ENCODE measurements at regions not wholly inside any gene's neighbourhood (a gene's known extent, or its start where the extent isn't known, plus 50 kb on each side); places are given as distances from the start of the nearest gene placed in this dataset.
A peak's percentile ranks its signal among the peaks of the same experiment; 100 is the strongest.

DNA sequence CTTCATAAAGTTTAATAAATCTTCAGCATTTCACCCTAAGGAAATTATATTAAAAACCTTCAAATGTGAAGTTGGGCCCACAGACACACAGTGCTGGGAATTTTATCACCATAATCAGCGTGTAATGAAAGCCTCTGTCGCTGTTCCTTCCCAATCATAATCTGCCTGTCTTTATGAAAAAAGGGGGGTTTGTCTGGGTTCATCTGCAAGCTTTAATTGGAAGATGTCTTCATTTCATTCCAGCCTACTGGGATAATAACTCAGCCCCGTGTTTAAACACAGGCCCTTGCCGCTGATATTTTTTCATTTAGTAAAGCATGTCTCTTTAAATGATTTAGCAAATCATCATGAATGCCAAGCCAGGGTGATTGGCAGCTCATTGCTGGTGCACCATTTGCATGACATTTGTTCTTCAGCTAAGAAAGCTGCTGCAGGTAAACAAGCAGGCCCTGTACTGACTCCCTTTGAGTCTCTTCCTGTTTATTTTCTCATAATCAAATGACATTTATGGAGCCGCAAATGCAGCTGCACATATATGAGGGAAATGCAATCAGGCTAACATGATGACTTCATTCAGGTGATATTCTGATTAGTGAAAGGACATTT, 362.9 kb upstream of the TLE4 start:
- DNase-seq (ENCODE audit: low read depth) = no peak

DNA sequence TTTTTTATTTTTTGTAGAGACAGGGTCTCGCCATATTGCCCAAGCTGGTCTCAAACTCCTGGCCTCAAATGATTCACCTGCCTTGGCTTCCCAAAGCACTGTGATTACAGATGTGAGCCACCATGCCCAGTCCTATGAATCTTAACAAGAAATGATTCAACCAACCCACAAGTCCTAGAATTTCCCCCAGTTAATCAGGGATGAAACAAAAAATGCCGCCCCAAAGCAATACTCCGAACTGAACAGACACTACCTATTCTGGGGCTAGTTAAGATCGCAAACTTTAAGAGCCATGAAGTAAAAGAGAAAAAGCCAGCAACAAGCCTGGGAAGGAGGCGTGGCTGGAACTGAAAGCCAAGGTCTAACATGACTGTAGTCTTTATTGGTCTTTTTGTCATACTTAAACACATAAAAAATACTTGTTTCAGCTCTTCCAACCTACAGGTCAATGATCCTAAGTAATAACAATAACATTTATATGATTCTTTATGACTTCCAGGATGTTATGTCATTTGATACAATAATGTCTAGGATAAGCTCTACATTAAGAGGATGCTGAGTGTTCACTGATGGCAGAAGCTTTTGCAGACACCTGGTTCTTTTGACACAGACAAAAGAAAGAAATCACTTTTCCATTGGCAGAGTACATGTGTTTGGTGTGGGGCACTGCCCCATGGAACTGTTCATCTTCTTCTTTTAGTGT, 361.1 kb upstream of the TLE4 start:
- no peak for DNase-seq (ENCODE audit: low read depth)

DNA sequence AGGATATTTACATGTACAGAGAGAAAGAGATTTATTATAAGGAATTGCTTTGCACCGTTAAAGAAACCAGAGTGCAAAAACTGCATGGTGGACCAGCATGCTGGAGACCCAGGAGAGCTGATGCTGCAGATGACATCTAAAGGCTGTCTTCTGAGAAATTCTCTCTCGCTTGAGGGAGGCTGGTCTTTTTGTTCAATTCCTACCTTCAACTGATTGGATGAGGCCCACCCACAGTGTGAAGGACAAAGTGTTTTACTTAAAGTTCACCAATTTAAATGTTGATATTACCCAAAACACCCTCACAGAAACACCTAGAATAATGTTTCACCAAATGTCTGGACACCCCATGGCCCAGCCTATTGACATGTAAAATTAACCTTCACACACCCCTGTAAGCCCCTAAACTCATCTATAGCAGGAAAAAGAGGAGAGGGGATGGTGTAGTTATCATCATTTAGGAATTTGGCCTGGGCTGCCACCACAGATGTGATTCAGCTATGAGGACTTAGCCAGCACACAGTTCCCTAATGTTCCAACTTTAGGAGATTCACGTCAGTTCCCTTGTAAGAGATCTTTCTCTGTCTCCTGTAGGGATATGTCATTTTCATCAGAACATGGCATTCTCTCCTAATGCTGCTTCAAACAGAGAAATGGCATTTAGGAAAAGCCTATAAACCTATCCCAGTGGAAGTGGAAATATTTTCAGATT, 358.2 kb upstream of the TLE4 start:
- no peak for DNase-seq (ENCODE audit: low read depth)

DNA sequence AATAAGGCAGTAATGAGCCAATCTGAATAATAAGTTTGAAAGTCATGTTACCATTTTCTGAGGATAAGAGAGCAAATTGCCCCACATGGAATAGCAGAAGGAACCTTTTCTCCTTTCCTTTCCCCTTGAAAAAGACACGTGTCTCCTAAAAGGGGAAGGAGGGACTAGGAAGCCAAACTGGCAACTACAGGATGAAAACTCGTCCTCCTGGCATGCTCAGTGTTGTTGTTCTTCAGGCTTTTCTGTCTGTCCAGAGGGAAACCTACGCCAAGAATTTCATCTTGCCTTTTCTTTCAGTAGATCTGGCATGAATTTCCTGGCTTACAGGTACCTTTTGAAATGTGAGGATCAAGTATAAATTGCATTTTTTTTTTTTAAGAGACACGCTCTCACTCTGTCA, 355.9 kb upstream of the TLE4 start:
- DNase-seq (ENCODE audit: low read depth) = no peak

DNA sequence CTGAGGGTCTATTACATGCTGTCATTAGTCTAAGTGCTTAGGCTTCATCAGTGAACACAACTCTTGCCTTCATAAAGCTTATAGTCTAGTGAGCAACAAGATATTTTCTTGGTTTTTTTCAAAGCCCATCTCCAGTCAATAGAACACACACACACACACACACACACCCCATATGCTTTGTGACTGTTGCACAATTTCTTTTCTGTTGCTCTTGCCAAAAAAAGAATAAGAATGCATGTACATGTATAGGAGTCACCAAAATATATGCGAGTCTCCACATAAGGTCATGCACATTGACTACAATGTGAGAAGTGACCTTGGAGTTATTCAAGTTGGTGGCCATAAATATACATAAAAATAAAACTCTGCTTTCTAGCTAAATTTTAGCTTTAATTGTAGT, 351.5 kb upstream of the TLE4 start:
- DNase-seq (ENCODE audit: low read depth) = no peak

DNA sequence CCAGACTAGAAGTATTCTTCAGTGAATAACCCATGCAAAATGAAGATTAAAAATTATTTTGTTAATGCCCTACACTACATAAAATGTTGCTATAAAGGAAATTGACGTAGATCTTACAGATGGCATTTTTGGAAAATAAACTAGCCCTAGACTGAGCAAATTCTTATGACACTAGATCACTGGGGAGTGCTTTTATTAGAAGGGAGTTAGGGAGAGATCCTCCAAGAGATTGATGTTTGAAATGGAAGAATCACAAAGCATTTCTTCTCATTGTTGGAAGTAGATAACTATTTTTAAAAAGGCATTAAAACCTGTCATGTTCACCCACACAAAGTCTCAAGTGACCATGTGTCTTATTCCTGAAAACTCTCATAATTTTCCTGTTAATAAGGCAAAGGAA, 351.1 kb upstream of the TLE4 start:
- peak; percentile 55 for DNase-seq (ENCODE audit: low read depth)

DNA sequence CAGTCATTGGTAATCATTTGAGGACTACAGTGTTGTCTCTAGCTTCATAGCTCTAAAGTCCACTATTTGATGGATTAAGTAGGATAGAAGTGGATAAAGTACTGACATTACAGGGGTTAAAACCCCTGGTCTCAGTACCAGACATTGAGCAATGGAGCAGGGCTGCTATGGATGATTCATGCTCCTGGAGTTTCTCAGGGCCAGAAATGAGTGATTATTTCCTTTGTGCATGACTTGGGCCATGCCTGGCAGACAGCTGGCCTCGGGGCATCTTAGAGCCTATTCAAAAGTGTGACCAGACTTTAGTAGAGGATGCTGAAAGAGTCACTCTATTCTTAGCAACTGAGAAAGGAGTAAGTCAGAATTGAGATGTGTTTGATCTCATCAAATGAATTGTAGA, 350.7 kb upstream of the TLE4 start:
- DNase-seq (ENCODE audit: low read depth) = peak; percentile 95

DNA sequence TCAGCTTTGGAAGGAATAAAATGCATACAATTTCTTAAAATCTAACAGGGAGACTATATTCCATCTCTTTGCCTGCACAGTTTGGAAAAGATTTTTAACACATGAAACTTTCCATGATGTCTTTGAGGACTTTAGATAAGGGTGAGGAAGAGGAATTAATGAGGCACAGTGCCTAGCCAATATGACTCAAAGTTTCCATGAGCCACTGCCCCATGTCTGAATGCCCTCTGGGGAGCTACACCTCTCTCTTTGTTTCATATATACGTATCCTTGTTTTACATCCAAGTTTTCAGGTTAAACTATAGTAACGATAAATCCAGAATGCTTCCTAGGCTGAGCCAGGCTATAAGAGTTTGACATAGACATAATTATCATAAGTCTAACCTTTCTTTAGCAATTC, 349.3 kb upstream of the TLE4 start:
- DNase-seq (ENCODE audit: low read depth) = peak; percentile 44

DNA sequence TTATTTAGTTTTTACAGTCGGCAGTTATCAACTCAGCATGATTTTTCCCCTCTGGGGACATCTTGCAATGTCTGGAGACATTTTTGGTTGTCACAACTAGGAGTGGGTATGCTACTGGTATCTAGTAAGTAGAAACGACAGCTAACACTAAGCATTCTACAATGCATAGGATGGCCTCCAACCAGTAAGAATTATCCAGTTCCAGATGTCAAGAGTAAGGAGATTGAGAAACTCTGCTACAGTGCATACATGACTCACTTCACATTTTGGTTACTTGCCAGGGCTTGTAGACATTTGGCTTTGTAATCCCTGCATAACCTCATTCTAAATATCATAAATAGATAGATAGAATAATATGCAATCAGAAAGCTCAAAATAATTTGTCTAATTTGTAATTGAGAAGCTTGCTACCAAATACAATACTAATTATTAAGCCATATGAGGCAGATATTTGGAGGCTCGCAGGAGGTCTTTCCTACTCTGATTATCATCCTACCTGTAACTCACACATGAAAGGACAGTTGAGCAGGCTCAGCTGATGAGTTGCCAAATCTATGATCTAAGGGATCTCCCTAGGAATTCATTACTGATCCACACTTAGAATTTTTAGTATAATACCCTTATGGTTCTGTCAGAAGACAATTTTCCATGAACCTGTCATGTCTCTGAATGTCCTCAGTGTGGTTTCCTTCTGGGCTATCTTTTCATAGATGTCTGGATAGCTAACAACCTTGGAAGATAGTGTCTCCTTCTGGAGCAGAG, 346.9 kb upstream of the TLE4 start:
- peak; percentile 94 for DNase-seq (ENCODE audit: low read depth)

DNA sequence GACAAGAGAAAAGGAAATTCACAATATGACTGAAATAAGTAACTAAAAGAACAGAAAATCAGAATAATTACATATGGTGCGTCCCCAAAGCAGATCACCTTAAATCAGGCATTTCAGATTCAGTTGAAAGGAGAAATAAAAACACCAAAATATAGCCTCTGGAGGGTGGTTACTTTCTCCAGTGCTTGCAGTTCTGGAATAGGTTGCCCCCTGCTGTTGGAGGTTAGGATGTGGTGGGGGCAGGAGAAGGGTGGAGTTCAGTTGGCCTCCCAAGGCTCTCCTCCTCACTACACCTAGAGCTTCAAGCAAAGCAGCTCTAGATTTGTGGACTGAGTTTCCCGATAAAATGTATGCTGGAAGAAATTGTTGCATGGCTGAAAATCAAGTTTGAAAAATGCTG, 338.2 kb upstream of the TLE4 start:
- peak; percentile 63 for DNase-seq (ENCODE audit: low read depth)

DNA sequence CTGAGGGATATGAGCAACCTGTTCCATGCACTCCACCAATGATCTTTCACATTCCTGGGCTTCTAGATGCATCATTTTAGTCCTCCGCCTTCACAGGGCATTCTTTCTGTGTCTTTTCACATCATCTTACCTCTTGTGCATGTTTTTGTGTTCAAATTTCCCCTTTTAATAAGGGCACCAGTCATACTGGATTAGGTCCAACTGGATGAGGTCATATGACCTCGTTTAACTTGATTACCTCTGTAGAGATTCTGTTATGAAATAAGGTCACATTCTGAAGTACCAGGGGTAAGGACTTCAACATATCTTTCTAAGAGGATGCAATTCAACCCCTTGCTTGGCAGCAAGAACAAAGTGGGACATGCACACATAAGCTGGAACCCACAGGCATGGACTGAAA, 335.3 kb upstream of the TLE4 start:
- DNase-seq (ENCODE audit: low read depth) = peak; percentile 44

DNA sequence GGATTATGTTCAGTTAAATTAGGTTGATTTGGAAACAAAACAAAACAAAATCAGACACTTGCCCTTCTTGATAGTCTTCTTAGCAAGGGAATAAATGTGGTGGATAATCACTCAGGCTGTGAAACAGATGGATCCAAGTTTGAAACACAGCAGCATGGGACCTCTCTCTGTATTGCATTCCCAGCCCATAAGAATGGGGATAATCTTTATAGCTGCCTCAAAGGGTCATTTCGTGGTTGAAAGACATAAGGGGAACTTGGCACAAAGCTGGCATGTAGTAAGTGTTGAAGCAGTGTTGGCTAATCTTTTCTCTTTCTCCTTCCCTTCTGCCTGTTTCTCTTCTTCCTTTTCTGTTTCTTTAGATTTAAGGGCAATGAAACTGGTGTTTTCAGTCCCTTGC, 333.9 kb upstream of the TLE4 start:
- peak; percentile 44 for DNase-seq (ENCODE audit: low read depth)

DNA sequence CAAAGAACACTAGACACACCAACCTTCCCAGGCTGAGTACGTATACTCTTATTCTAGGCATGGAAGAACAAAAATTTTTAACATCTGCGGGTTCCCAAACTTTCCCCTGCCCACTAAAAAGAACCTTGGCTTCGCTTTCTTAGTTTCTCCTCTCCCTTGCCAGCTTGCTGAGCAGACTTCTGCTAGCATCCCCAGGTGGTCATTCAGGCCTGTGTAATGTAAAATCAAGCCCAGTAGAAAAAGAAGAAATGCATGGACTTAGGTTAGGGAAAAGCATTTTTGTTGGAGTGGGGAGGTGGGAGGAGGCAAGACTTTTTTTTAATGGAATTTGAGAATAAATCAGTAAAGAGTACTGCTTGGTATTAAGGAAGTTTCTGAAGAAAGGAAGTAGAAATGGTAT, 331.0 kb upstream of the TLE4 start:
- no peak for DNase-seq (ENCODE audit: low read depth)

DNA sequence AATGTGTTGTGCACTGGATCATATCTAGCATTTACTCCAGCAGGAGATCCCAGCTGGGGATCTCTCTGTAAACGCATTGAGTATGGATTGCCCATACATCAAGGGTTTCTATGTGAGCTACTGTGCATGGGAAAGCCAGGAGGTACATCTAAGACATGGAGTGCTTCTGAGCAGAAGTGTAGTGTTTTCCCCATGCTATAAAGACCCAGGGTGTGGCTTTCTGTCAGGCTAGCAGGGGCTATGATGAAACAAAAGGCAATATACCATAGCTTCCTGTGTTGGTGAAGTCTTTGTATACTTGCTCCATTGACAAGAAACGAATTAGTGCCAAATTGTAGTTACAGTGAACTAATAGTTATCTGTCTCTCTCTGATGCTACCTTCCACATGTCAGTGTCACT, 329.3 kb upstream of the TLE4 start:
- no peak for DNase-seq (ENCODE audit: low read depth)

DNA sequence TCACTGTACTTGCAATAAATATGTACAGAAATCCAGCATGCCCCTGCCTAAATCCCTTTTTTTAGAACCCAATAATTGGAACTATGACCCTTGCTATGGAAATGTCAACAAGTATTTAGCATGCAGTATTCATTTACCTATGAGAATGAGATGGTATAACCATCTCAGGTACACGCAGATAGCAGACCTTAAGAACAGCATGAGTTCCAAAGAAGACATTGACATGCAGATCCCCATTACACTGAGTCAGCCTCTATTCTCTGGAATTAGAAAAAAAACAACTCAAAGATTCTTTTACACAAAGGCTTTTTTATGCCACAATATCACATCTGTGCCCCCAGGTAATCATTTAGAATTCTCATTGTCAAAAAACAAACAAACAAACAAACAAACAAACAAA, 325.6 kb upstream of the TLE4 start:
- DNase-seq (ENCODE audit: low read depth) = no peak

DNA sequence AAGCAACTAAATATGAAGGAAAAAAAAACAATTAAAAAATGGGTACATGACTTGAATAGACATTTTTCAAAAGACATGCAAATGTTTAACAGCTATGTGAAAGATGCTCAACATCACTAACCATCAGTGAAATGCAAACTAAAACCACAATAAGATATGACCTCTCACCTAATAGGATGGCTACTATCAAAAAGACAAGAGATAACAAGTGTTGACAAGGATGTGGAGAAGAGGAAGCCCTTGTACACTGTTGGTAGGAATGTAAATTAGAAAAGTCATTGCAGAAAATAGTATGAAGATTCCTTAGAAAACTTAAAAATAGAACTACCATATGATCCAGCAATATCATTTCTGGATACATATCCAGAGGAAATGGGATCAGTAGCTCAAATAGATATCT, 324.7 kb upstream of the TLE4 start:
- peak; percentile 29 for DNase-seq (ENCODE audit: low read depth)

DNA sequence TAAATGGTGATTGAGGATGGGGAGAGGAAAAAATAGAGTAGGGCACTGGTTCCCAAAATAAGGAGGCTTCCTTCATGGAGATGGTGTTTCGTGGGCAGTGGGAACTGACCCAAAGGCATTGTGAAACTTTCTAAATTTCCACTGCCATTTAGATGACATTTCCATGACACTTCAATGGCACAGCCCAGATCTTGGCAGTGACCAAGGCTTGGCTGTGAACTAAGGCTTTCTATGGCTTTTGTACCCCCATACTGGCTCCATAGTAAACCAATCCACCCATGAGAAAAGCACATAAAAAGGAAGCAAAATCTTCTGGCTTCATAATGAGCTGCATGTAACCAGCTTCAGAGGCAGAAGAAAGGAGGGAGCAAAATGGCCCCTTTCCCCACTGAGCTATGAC, 321.0 kb upstream of the TLE4 start:
- no peak for DNase-seq (ENCODE audit: low read depth)

DNA sequence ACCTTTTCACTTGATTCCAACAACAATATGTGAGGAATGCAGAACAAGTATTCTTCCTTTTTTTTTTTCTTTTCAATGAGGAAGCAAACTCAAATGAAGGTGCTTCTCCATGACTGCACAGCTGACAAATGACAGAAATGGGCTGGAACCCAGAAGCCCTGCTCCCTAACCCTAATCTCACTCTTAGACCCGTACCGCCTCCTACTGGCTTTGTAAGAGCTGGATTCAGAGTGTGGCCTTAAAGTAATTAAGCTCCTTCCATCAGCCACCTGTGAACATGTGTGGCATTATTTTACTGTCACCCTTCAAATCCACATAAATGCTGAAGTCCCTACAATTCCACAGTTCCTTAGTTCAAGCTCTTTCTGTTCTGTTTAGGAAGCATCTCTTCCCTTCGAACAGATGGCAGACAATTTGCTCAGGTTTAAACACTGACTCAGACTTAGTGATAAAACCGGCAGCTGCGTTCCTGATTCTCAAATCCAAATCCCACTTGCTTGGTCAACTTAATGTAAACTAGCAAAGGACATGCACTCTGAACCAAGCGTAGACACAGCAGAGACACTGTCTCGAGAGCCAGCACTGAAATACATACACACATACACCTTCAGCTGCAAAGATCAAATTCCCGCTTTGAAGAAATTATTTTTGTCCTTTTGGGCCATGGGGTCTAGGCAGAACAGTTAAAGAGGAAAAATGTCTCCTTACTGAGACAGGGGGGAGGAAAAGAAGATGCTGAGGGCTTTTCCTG, 316.7 kb upstream of the TLE4 start:
- peak; percentile 22 for DNase-seq (ENCODE audit: low read depth)

DNA sequence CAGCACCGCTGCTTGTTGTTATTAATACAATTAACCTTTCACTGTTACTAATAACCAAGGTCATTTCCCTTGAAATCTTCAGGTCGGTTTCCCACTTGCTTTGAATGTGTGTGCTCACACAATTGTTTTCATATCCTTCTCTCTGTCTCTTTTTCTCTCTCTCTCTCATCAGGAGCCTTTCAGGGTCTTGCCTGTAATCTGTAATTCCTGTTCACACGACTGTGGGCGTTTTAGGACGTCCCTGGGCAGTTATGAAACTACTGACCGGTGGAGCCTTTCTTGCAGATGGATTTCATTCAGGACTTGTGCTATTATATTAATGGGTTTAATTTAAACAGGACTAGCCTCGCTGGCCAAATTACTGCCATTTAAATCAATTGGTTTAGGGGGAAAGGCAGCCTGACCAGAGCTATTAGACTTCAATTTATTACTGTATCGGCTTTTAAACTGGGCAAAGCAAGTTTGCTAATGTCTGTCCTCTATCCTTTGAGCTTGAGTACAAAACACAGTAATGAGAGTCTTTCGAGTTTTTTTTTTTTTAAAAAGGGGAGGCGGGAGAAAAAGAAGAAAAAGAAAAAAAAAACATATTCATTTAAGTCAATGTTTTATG, 316.0 kb upstream of the TLE4 start:
- DNase-seq (ENCODE audit: low read depth) = no peak

DNA sequence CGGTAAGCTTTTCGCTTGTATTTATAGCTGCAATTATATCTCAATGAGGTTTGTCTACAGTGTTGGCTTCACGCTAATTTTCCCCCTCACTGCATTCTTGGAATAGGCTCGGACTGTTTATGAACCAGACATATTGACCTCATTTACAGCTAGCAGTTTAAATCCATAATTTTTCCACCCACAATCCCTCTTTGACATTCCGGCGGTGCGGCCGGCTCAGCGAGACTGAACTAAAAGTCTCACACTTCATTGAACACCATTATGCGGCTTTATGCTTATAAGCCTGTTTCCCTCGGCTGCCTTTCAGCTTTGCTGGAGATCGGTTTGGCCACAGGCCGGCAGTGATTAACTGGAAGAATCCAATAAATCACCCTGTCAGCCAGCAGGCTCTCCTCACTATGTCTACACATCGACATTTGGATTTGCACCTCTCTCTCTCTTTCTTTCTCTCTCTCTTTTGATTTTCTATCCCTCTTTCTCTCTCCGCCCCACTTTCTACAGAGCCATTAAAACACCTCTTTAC, 315.0 kb upstream of the TLE4 start:
- peak; percentile 76 for DNase-seq (ENCODE audit: low read depth)

DNA sequence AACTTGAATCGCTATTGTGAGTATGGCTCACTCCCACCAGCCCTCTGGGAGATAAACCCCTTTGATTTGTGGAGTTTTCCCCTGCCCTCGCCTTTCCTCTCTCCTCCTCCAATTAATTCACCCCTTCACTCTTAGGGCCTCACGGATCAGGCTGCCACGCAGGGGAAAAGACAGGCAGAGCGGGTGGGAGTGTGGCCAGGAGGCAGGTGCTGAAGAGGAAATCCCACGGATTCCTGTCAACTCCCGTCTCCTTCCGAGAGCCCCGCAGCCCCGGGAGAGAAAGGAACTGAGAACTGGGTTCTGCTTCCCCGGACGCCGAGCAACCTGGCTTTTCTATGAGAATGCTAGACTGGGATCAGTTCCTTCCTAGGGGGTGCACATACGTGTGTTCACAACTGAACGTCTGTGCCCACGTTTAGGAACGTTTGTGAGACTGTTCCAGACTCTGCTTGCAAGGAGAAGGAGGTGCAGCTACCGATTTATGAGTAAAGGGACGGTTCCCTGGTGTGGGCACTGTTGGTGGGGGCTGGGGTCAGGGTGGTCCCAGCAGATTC, 314.5 kb upstream of the TLE4 start:
- DNase-seq (ENCODE audit: low read depth) = peak; percentile 47

All from amniotic epithelial cell (primary cell).